K562 (cell line): ENCODE measurements at regions not wholly inside any gene's neighbourhood (a gene's known extent, or its start where the extent isn't known, plus 50 kb on each side); places are given as distances from the start of the nearest gene placed in this dataset.

Experiments
- ATAC-seq: fragments of 200-7000 bp; cut with Tn5 transposase; 3 replicates; pipeline ENCODE4 v1.9.1; 2020; ENCODE audit warnings: moderate library complexity
- BruUV-seq: library from RNA; stranded (reverse); fragments of 400-500 nt; replicated peaks from 2 replicates; lab custom pipeline; 2021; lab: Mats Ljungman, UMichigan
- CTCF ChIA-PET: fragments of 300-600 bp; formaldehyde crosslinking; extraction: SDS; loops from one replicate; lab custom pipeline; 2021; ENCODE audit warnings: low intra/inter-chr PET ratio; lab: Yijun Ruan, JAX
- POLR2A ChIA-PET: fragments of 300-600, 350-650 bp; sonication (Branson Sonifier 250); formaldehyde crosslinking; extraction: SDS; loops from one replicate; lab custom pipeline; 2021; ENCODE audit warnings: antibody characterized with exemption, inconsistent platforms; lab: Yijun Ruan, JAX
- DNase-seq, 4 experiments: peaks; one replicate each; pipeline versions ENCODE4 v3.0.0 to v3.0.0-alpha.2; 2011 to 2018; ENCODE audit warnings: low spot score in 3 of 4, mixed read lengths in 3 of 4; ENCODE audit errors: extremely low read depth in 1 of 4
- FAIRE-seq: peaks from 2 replicates; lab custom pipeline; 2011; peaks lifted over from hg19 to GRCh38; lab: Jason Lieb, UNC
- H2AFZ ChIP-seq: 2 replicates; pipeline ENCODE4 v1.6.0; 2011; ENCODE audit warnings: low read depth, low read length, control low read depth, inconsistent platforms
- H3K27ac ChIP-seq: fragments of 200-600 bp; 3 replicates; pipeline ENCODE4 v1.8.0; 2011; ENCODE audit warnings: low read depth, mild to moderate bottlenecking, control low read depth, inconsistent platforms, low read length, moderate library complexity, mixed read lengths; ENCODE audit errors: extremely low read depth
- H3K27me3 ChIP-seq, 2 experiments: fragments of 300-600 bp in 1 of 2; 2 replicates in 1 of 2; 3 replicates in 1 of 2; pipeline versions ENCODE4 v1.6.0 to v1.8.0; 2011; ENCODE audit warnings: inconsistent platforms in 2 of 2, low read length in 2 of 2, mild to moderate bottlenecking in 1 of 2, mixed read lengths in 1 of 2, moderate library complexity in 1 of 2; ENCODE audit not compliant: control insufficient read depth in 2 of 2, insufficient read depth in 2 of 2
- H3K36me3 ChIP-seq: fragments of 300-600 bp; 3 replicates; pipeline ENCODE4 v1.8.0; 2011; ENCODE audit warnings: mild to moderate bottlenecking, low read length, inconsistent platforms; ENCODE audit not compliant: control insufficient read depth, insufficient read depth
- H3K4me1 ChIP-seq, 2 experiments: fragments of 200-600 bp in 1 of 2; replicated peaks in 1 of 2; 2 replicates in 1 of 2; 3 replicates in 1 of 2; pipeline versions ENCODE4 v1.5.1 to v1.8.0; 2011; ENCODE audit warnings: inconsistent platforms in 2 of 2, low read length in 2 of 2, mild to moderate bottlenecking in 1 of 2, mixed read lengths in 1 of 2, moderate library complexity in 1 of 2; ENCODE audit not compliant: control insufficient read depth in 2 of 2, insufficient read depth in 2 of 2
- H3K4me2 ChIP-seq: 2 replicates; pipeline ENCODE4 v1.6.1; 2011; ENCODE audit warnings: low read length, control low read depth, inconsistent platforms, mixed read lengths; ENCODE audit not compliant: insufficient read depth
- H3K4me3 ChIP-seq: fragments of 200-600 bp; sonication (generic), shearing (Covaris generic); 2 replicates; pipeline ENCODE4 v1.5.1; 2016; ENCODE audit warnings: control low read depth, inconsistent platforms
- H3K79me2 ChIP-seq: fragments of 200-600 bp; 3 replicates; pipeline ENCODE4 v1.8.0; 2011; ENCODE audit warnings: low read length, inconsistent platforms; ENCODE audit not compliant: control insufficient read depth, insufficient read depth
- H3K9ac ChIP-seq, 2 experiments: 2 replicates each; pipeline versions ENCODE4 v1.6.0 to v1.6.1; 2011; ENCODE audit warnings: low read depth in 2 of 2, low read length in 2 of 2, control low read depth in 1 of 2, inconsistent platforms in 1 of 2, mild to moderate bottlenecking in 1 of 2, mixed read lengths in 1 of 2; ENCODE audit not compliant: insufficient read depth in 1 of 2
- H3K9me1 ChIP-seq: one replicate; pipeline ENCODE4 v1.6.0; 2011; ENCODE audit warnings: inconsistent platforms, mild to moderate bottlenecking, low read length, moderate library complexity; ENCODE audit not compliant: control insufficient read depth, insufficient read depth
- H3K9me3 ChIP-seq: replicated peaks from 2 replicates; pipeline ENCODE4 v1.5.1; 2011; ENCODE audit warnings: low read depth, low read length, inconsistent platforms; ENCODE audit not compliant: control insufficient read depth, insufficient read depth
- H4K20me1 ChIP-seq: replicated peaks from 2 replicates; pipeline ENCODE4 v1.6.1; 2011; ENCODE audit warnings: low read length, inconsistent platforms, mixed read lengths; ENCODE audit not compliant: control insufficient read depth, insufficient read depth
- ARHGAP35 ChIP-seq: fragments of 450-650 bp; IDR thresholded peaks from 2 replicates; pipeline ENCODE4 v1.6.1; 2018; ENCODE audit not compliant: partially characterized antibody
- ARID2 ChIP-seq: fragments of 450-650 bp; IDR thresholded peaks from 2 replicates; pipeline ENCODE4 v1.6.1; 2017; ENCODE audit warnings: antibody characterized with exemption, mild to moderate bottlenecking
- ARNT ChIP-seq, 2 experiments: fragments of 450-650 bp; IDR thresholded peaks; 2 replicates each; pipeline ENCODE4 v1.6.1; 2016; ENCODE audit warnings: mild to moderate bottlenecking in 1 of 2
- DNMT1 ChIP-seq: fragments of 450-650 bp; IDR thresholded peaks from 2 replicates; pipeline ENCODE4 v1.6.1; 2016; ENCODE audit warnings: antibody characterized with exemption, mild to moderate bottlenecking
- HNRNPK ChIP-seq: fragments of 200-400 bp; formaldehyde crosslinking; IDR thresholded peaks from one replicate; pipeline ENCODE4 v1.6.1; 2018; ENCODE audit warnings: mild to moderate bottlenecking, low read depth, low read length; ENCODE audit not compliant: poor library complexity, severe bottlenecking
- IFI16 ChIP-seq: fragments of 250-450 bp; sonication (Bioruptor Pico); IDR thresholded peaks from 2 replicates; pipeline ENCODE4 v2.1.2; 2022; ENCODE audit warnings: mild to moderate bottlenecking, inconsistent platforms
- MAFK ChIP-seq: IDR thresholded peaks from 2 replicates; pipeline ENCODE4 v1.6.1; 2011; ENCODE audit warnings: low read length, improper control_type of control experiment
- MBD2 ChIP-seq: sonication (generic); IDR thresholded peaks from 2 replicates; pipeline ENCODE4 v1.6.1; 2016; ENCODE audit warnings: low read depth, borderline replicate concordance
- MIER1 ChIP-seq: fragments of 450-650 bp; IDR thresholded peaks from 2 replicates; pipeline ENCODE4 v1.6.1; 2016; ENCODE audit warnings: antibody characterized with exemption, mild to moderate bottlenecking, low read depth
- NCOA4 ChIP-seq: fragments of 450-650 bp; IDR thresholded peaks from 2 replicates; pipeline ENCODE4 v1.6.1; 2018; ENCODE audit warnings: mild to moderate bottlenecking; ENCODE audit not compliant: partially characterized antibody
- SP2 ChIP-seq: IDR thresholded peaks from 2 replicates; pipeline ENCODE4 v1.6.1; 2011; ENCODE audit warnings: mild to moderate bottlenecking, low read depth, low read length, moderate library complexity; ENCODE audit not compliant: poor library complexity, severe bottlenecking; ENCODE audit errors: extremely low read depth
- SREBF1 ChIP-seq: fragments of 150-350 bp; IDR thresholded peaks from 2 replicates; pipeline ENCODE4 v1.6.1; 2014; ENCODE audit warnings: antibody characterized with exemption, low read depth, low read length, borderline replicate concordance
- TAF1 ChIP-seq: IDR thresholded peaks from 2 replicates; pipeline ENCODE4 v1.6.1; 2011; ENCODE audit warnings: mild to moderate bottlenecking, low read length, moderate library complexity; ENCODE audit not compliant: insufficient read depth, control insufficient read depth, severe bottlenecking; ENCODE audit errors: extremely low read depth
- TEAD1 ChIP-seq, 2 experiments: fragments of 450-650 bp in 1 of 2; sonication (generic) in 1 of 2; formaldehyde crosslinking; IDR thresholded peaks; 2 replicates each; pipeline versions ENCODE4 v1.4.0 to v1.8.0; 2020 to 2022; ENCODE audit warnings: mild to moderate bottlenecking in 2 of 2, missing genetic modification reagents in 1 of 2
- ZNF347 ChIP-seq: fragments of 450-650 bp; formaldehyde crosslinking; IDR thresholded peaks from 2 replicates; pipeline ENCODE4 v1.4.0; 2020; ENCODE audit warnings: low read depth, mild to moderate bottlenecking, moderate library complexity
- WGBS: fragments of 100-300 bp; shearing (Covaris generic); methylation state at CpG from one replicate; pipeline ENCODE4 v1.1.6; 2016; ENCODE audit warnings: low coverage, mixed read lengths; ENCODE audit not compliant: insufficient coverage; ENCODE audit errors: missing lambda C conversion rate; 5-methylcytosine and 5-hydroxymethylcytosine counted together
- in situ Hi-C: fragments of 300-500 bp; cut with MboI; formaldehyde crosslinking; loops from 4 replicates; pipeline ENCODE4 v1.15.0; 2018; ENCODE audit warnings: inconsistent platforms, mixed read lengths
- intact Hi-C: fragments of 100-400 bp; cut with micrococcal nuclease; formaldehyde crosslinking; loops from 2 replicates; pipeline ENCODE4 v1.14.2; 2022
- TF ChIP-seq, protein P1 (sequence below), 2 experiments: IDR thresholded peaks in 1 of 2; conservative IDR thresholded peaks in 1 of 2; 2 replicates each; pipeline ENCODE4 v1.6.1; 2016; ENCODE audit warnings: low read depth in 2 of 2, mild to moderate bottlenecking in 1 of 2, missing compliant biosample characterization in 1 of 2, missing genetic modification characterization in 1 of 2, moderate library complexity in 1 of 2
- TF ChIP-seq, protein P2 (sequence below): fragments of 450-650 bp; conservative IDR thresholded peaks from 2 replicates; pipeline ENCODE4 v1.6.1; 2016; ENCODE audit warnings: missing genetic modification characterization, low read depth, mild to moderate bottlenecking, missing compliant biosample characterization, moderate library complexity
- TF ChIP-seq, protein P3 (sequence below): sonication (generic); formaldehyde crosslinking; IDR thresholded peaks from 2 replicates; pipeline ENCODE4 v1.8.0; 2023; ENCODE audit warnings: mild to moderate bottlenecking, missing genetic modification reagents

DNA sequence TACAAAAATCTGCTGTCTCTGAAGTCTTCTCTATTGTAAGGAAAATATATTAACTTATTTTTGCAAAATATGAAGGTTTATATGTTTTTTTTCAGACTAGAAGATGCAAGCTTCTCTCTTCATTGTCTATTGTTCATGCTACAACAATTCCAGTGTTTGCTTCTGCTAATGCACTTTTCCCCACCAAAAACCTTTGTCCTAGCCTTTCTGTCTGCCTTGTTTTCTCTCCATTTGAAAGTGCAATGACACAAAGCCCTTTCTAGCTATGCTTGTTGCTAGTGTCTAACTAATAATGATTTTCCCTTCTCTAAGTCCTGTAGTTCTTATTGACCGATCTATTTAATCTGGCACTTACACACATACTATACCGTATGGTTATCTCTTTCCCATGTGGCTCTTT, 369.5 kb upstream of the CELF4 start:
- no peaks in the 10 kb centered on the region for H3K4me1 ChIP-seq
- no peaks in the 10 kb centered on the region; the same call in 1 of the 2 replicates for H3K9me3 ChIP-seq
- H3K4me2 ChIP-seq: no peak overlapping the region
- no peak for DNase-seq
- no peaks in the 10 kb centered on the region for H3K79me2 ChIP-seq
- H3K27me3 ChIP-seq: no peaks in the 10 kb centered on the region
- H3K9ac ChIP-seq: no peak overlapping the region
- no peak for TF ChIP-seq SREBF1
- TF ChIP-seq HNRNPK: no peak
- TF ChIP-seq, protein P1, sequence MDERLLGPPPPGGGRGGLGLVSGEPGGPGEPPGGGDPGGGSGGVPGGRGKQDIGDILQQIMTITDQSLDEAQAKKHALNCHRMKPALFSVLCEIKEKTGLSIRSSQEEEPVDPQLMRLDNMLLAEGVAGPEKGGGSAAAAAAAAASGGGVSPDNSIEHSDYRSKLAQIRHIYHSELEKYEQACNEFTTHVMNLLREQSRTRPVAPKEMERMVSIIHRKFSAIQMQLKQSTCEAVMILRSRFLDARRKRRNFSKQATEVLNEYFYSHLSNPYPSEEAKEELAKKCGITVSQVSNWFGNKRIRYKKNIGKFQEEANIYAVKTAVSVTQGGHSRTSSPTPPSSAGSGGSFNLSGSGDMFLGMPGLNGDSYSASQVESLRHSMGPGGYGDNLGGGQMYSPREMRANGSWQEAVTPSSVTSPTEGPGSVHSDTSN (CRISPR knock-in tag; IDR thresholded peaks at IDR 0.05; ENCODE audit: low read depth): no peak
- TF ChIP-seq, protein P1 (tag; conservative IDR thresholded peaks at IDR 0.05; ENCODE audit: low read depth): no peak
- no peak for TF ChIP-seq NCOA4
- no peak for TF ChIP-seq MBD2
- TF ChIP-seq ARID2: no peak
- TF ChIP-seq TEAD1 (CRISPR knock-in tag; IDR thresholded peaks at IDR 0.05): no peak
- no peak for TF ChIP-seq MAFK
- TF ChIP-seq, protein P2, sequence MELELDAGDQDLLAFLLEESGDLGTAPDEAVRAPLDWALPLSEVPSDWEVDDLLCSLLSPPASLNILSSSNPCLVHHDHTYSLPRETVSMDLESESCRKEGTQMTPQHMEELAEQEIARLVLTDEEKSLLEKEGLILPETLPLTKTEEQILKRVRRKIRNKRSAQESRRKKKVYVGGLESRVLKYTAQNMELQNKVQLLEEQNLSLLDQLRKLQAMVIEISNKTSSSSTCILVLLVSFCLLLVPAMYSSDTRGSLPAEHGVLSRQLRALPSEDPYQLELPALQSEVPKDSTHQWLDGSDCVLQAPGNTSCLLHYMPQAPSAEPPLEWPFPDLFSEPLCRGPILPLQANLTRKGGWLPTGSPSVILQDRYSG: no peak
- no peak for TF ChIP-seq IFI16
- no peak for TF ChIP-seq ZNF347 (CRISPR knock-in tag)
- TF ChIP-seq MIER1: no peak
- TF ChIP-seq, protein P3, sequence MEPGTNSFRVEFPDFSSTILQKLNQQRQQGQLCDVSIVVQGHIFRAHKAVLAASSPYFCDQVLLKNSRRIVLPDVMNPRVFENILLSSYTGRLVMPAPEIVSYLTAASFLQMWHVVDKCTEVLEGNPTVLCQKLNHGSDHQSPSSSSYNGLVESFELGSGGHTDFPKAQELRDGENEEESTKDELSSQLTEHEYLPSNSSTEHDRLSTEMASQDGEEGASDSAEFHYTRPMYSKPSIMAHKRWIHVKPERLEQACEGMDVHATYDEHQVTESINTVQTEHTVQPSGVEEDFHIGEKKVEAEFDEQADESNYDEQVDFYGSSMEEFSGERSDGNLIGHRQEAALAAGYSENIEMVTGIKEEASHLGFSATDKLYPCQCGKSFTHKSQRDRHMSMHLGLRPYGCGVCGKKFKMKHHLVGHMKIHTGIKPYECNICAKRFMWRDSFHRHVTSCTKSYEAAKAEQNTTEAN (CRISPR knock-in tag): no peak
- TF ChIP-seq ARHGAP35: no peak
- TF ChIP-seq ARNT (IDR thresholded peaks at IDR 0.05): no peak
- TF ChIP-seq SP2: no peak
- no peak for TF ChIP-seq TAF1
- no peak for TF ChIP-seq DNMT1
- FAIRE-seq: no peak
- no peaks in the 10 kb centered on the region for H4K20me1 ChIP-seq
- in situ Hi-C loops (no loop called here), intact Hi-C loops (no loop called here)
- no peak for ATAC-seq
- 3% methylated on average over 2 of the region's 2 CpGs for WGBS
- ChIA-PET CTCF (no interaction called here), POLR2A (no interaction called here)
- no peak overlapping the region for H3K27ac ChIP-seq
- no peak overlapping the region for H3K4me3 ChIP-seq
- no peaks in the 10 kb centered on the region for H3K9me1 ChIP-seq
- H3K36me3 ChIP-seq: no peaks in the 10 kb centered on the region
- BruUV-seq: no TSS peak
- no peak overlapping the region for H2AFZ ChIP-seq
